IMR-90 (cell line): ENCODE measurements at regions not wholly inside any gene's neighbourhood (a gene's known extent, or its start where the extent isn't known, plus 50 kb on each side); places are given as distances from the start of the nearest gene placed in this dataset.

ENCODE experiments used
- ATAC-seq: fragments of 200-7000 bp; cut with Tn5 transposase; 2 replicates; pipeline ENCODE4 v1.9.1; 2020; ENCODE audit warnings: low read depth, mild to moderate bottlenecking, moderate library complexity
- BruUV-seq: library from RNA; stranded (reverse); fragments of 400-500 nt; replicated peaks from 2 replicates; lab custom pipeline; 2021; lab: Mats Ljungman, UMichigan
- CTCF ChIA-PET: fragments of 300-600 bp; formaldehyde crosslinking; extraction: SDS; loops from one replicate; lab custom pipeline; 2021; ENCODE audit warnings: antibody characterized with exemption; lab: Yijun Ruan, JAX
- POLR2A ChIA-PET: fragments of 300-600 bp; sonication (Branson Sonifier 250); formaldehyde crosslinking; loops from one replicate; lab custom pipeline; 2022; ENCODE audit warnings: antibody characterized with exemption; ENCODE audit not compliant: unreplicated experiment; lab: Charles Lee
- DNase-seq: peaks from one replicate; pipeline ENCODE4 v3.0.0; 2013
- H2AFZ ChIP-seq: replicated peaks from 2 replicates; pipeline ENCODE3; 2013; ENCODE audit warnings: low read length, mild to moderate bottlenecking; ENCODE audit not compliant: poor library complexity
- H2AK5ac ChIP-seq: 2 replicates; pipeline ENCODE4 v1.6.1; 2013; ENCODE audit warnings: low read depth, low read length, inconsistent platforms
- H2AK9ac ChIP-seq: replicated peaks from 2 replicates; pipeline ENCODE3; 2013; ENCODE audit warnings: mild to moderate bottlenecking, low read depth, low read length, moderate library complexity; ENCODE audit not compliant: poor library complexity
- H2BK120ac ChIP-seq: 2 replicates; pipeline ENCODE4 v1.6.1; 2013; ENCODE audit warnings: low read depth, low read length, inconsistent platforms
- H2BK15ac ChIP-seq: 3 replicates; pipeline ENCODE4 v1.6.1; 2013; ENCODE audit warnings: low read depth, low read length, inconsistent platforms
- H2BK20ac ChIP-seq: 2 replicates; pipeline ENCODE4 v1.6.1; 2013; ENCODE audit warnings: low read depth, mild to moderate bottlenecking, inconsistent platforms, low read length, moderate library complexity
- H2BK5ac ChIP-seq: 2 replicates; pipeline ENCODE4 v1.6.1; 2013; ENCODE audit warnings: mild to moderate bottlenecking, low read depth, low read length, inconsistent platforms; ENCODE audit not compliant: poor library complexity, severe bottlenecking
- H3K14ac ChIP-seq: replicated peaks from 2 replicates; pipeline ENCODE4 v1.6.1; 2013; ENCODE audit warnings: low read depth, low read length, inconsistent platforms
- H3K18ac ChIP-seq: 2 replicates; pipeline ENCODE4 v1.6.1; 2013; ENCODE audit warnings: low read depth, low read length, control low read depth
- H3K23ac ChIP-seq: 2 replicates; pipeline ENCODE4 v1.6.1; 2013; ENCODE audit warnings: low read depth, low read length, inconsistent platforms
- H3K27ac ChIP-seq: 2 replicates; pipeline ENCODE4 v1.5.1; 2013; ENCODE audit warnings: mild to moderate bottlenecking, control low read depth, low read length; ENCODE audit not compliant: insufficient read depth
- H3K27me3 ChIP-seq: 2 replicates; pipeline ENCODE4 v1.6.1; 2013; ENCODE audit warnings: low read length; ENCODE audit not compliant: control insufficient read depth, insufficient read depth
- H3K36me3 ChIP-seq: 2 replicates; pipeline ENCODE4 v1.6.1; 2013; ENCODE audit warnings: low read length, mixed read lengths; ENCODE audit not compliant: control insufficient read depth, insufficient read depth
- H3K4ac ChIP-seq: 2 replicates; pipeline ENCODE4 v1.6.1; 2013; ENCODE audit warnings: low read depth, low read length, inconsistent platforms
- H3K4me1 ChIP-seq: 2 replicates; pipeline ENCODE4 v1.6.1; 2013; ENCODE audit warnings: low read length, mixed read lengths; ENCODE audit not compliant: control insufficient read depth, insufficient read depth
- H3K4me2 ChIP-seq: 2 replicates; pipeline ENCODE4 v1.6.1; 2013; ENCODE audit warnings: low read depth, mild to moderate bottlenecking, control low read depth, low read length, moderate library complexity
- H3K4me3 ChIP-seq: 2 replicates; pipeline ENCODE4 v1.5.1; 2013; ENCODE audit warnings: low read depth, mild to moderate bottlenecking, control low read depth, low read length, moderate library complexity; ENCODE audit not compliant: insufficient read depth
- H3K56ac ChIP-seq: 2 replicates; pipeline ENCODE4 v1.6.1; 2013; ENCODE audit warnings: low read length, inconsistent platforms; ENCODE audit not compliant: insufficient read depth; ENCODE audit errors: extremely low read depth
- H3K79me1 ChIP-seq, 2 experiments: 2 replicates each; pipeline ENCODE4 v1.6.1; 2013; ENCODE audit warnings: low read length in 2 of 2, inconsistent platforms in 1 of 2, low read depth in 1 of 2
- H3K9ac ChIP-seq: 2 replicates; pipeline ENCODE4 v1.6.1; 2013; ENCODE audit warnings: low read depth, low read length, control low read depth
- H3K9me1 ChIP-seq: 2 replicates; pipeline ENCODE4 v1.6.1; 2013; ENCODE audit warnings: low read length, inconsistent platforms; ENCODE audit not compliant: insufficient read depth
- H3K9me3 ChIP-seq: 2 replicates; pipeline ENCODE4 v1.6.1; 2013; ENCODE audit warnings: low read length; ENCODE audit not compliant: control insufficient read depth, insufficient read depth
- H4K20me1 ChIP-seq: 2 replicates; pipeline ENCODE4 v1.6.1; 2013; ENCODE audit warnings: low read length, inconsistent platforms; ENCODE audit not compliant: insufficient read depth
- H4K5ac ChIP-seq: 2 replicates; pipeline ENCODE4 v1.6.1; 2013; ENCODE audit warnings: mild to moderate bottlenecking, low read depth, low read length, control low read depth
- H4K8ac ChIP-seq, 2 experiments: 2 replicates each; pipeline ENCODE4 v1.6.1; 2013; ENCODE audit warnings: low read depth in 2 of 2, low read length in 2 of 2, control low read depth in 1 of 2, inconsistent platforms in 1 of 2
- H4K91ac ChIP-seq: 2 replicates; pipeline ENCODE4 v1.6.1; 2013; ENCODE audit warnings: low read depth, low read length, inconsistent platforms; ENCODE audit not compliant: insufficient read depth
- CEBPB ChIP-seq: IDR thresholded peaks from 2 replicates; pipeline ENCODE4 v1.6.1; 2012; ENCODE audit warnings: low read depth, low read length, improper control_type of control experiment
- CHD1 ChIP-seq: IDR thresholded peaks from 2 replicates; pipeline ENCODE4 v1.6.1; 2012; ENCODE audit warnings: low read depth, low read length, improper control_type of control experiment
- CTCF ChIP-seq: conservative IDR thresholded peaks from 2 replicates; pipeline ENCODE4 v1.5.1; 2012; ENCODE audit warnings: mild to moderate bottlenecking, low read depth, low read length, improper control_type of control experiment
- ELK1 ChIP-seq: fragments of 150-350 bp; IDR thresholded peaks from 2 replicates; pipeline ENCODE4 v1.6.1; 2016; ENCODE audit warnings: low read depth, mild to moderate bottlenecking, low read length, moderate library complexity, borderline replicate concordance
- MAFK ChIP-seq: IDR thresholded peaks from 2 replicates; pipeline ENCODE4 v1.6.1; 2012; ENCODE audit warnings: low read depth, low read length, improper control_type of control experiment
- MXI1 ChIP-seq: IDR thresholded peaks from 2 replicates; pipeline ENCODE4 v1.6.1; 2012; ENCODE audit warnings: low read depth, mild to moderate bottlenecking, low read length, moderate library complexity, borderline replicate concordance
- NFE2L2 ChIP-seq: fragments of 150-350 bp; IDR thresholded peaks from 2 replicates; pipeline ENCODE4 v1.6.1; 2016; ENCODE audit warnings: low read depth, mild to moderate bottlenecking, low read length
- POLR2A ChIP-seq: IDR thresholded peaks from 2 replicates; pipeline ENCODE4 v1.6.1; 2012; ENCODE audit warnings: mild to moderate bottlenecking, low read depth, low read length
- RAD21 ChIP-seq: IDR thresholded peaks from 2 replicates; pipeline ENCODE4 v1.6.1; 2012; ENCODE audit warnings: low read length, improper control_type of control experiment
- RFX5 ChIP-seq: IDR thresholded peaks from 2 replicates; pipeline ENCODE4 v1.8.0; 2012; ENCODE audit warnings: low read depth, mild to moderate bottlenecking, low read length, moderate library complexity
- SMC3 ChIP-seq: fragments of 150-350 bp; IDR thresholded peaks from 2 replicates; pipeline ENCODE4 v1.6.1; 2016; ENCODE audit warnings: low read depth, mild to moderate bottlenecking, antibody characterized with exemption, low read length, moderate library complexity
- USF2 ChIP-seq: fragments of 150-350 bp; IDR thresholded peaks from 2 replicates; pipeline ENCODE4 v1.6.1; 2017; ENCODE audit warnings: mild to moderate bottlenecking, antibody characterized with exemption, low read length, low read depth
- WGBS, 2 experiments: methylation state at CpG; one replicate each; pipeline versions ENCODE4 v1.1.5 to v1.1.7; 2013; ENCODE audit warnings: missing lambda C conversion rate in 2 of 2; ENCODE audit not compliant: insufficient read length in 1 of 2; ENCODE audit errors: extremely low coverage in 2 of 2; 5-methylcytosine and 5-hydroxymethylcytosine counted together
- dilution Hi-C: fragments of 300-500 bp; cut with HindIII; formaldehyde crosslinking; loops from one replicate; pipeline ENCODE4 v1.14.3; 2018; ENCODE audit warnings: low sequenced_read_pairs; ENCODE audit not compliant: unreplicated experiment
- in situ Hi-C: fragments of 300-500 bp; cut with MboI; formaldehyde crosslinking; loops from 3 replicates; pipeline ENCODE4 v1.14.3; 2019; ENCODE audit warnings: low sequenced_read_pairs, inconsistent platforms, mixed read lengths
- intact Hi-C: fragments of 100-400 bp; cut with micrococcal nuclease; formaldehyde crosslinking; loops from 2 replicates; pipeline ENCODE4 v1.10.0; 2022

- no peak overlapping the region for H3K56ac ChIP-seq
- H3K27ac ChIP-seq, result no peak overlapping the region
- no peak overlapping the region for H3K14ac ChIP-seq
- no peaks in the 10 kb centered on the region for H3K36me3 ChIP-seq
- ChIA-PET POLR2A (no interaction called here), CTCF (no interaction called here)
- no peak overlapping the region for H2BK15ac ChIP-seq
- WGBS, 2 experiments, result no CpG with 5 or more reads among the region's 2 CpGs
- no peak overlapping the region for H3K23ac ChIP-seq
- H4K8ac ChIP-seq, result no peak overlapping the region
- H4K5ac ChIP-seq, result no peak overlapping the region
- H3K4me2 ChIP-seq, result no peak overlapping the region
- no peak overlapping the region for H2AK5ac ChIP-seq
- in situ Hi-C loops (no loop called here), dilution Hi-C loops (no loop called here), intact Hi-C loops (no loop called here)
- no peak overlapping the region for H2BK5ac ChIP-seq
- no peak overlapping the region for H2BK120ac ChIP-seq
- DNase-seq (no peak), ATAC-seq (no peak)
- no peak overlapping the region for H2AFZ ChIP-seq
- TF ChIP-seq ELK1, result no peak
- no peak for TF ChIP-seq USF2
- TF ChIP-seq CTCF, result no peak
- TF ChIP-seq NFE2L2, result no peak
- no peak for TF ChIP-seq RFX5
- TF ChIP-seq RAD21, result no peak
- no peak for TF ChIP-seq MXI1
- no peak for TF ChIP-seq SMC3
- no peak for TF ChIP-seq MAFK
- TF ChIP-seq CHD1, result no peak
- TF ChIP-seq POLR2A, result no peak
- TF ChIP-seq CEBPB, result no peak
- H3K4ac ChIP-seq, result no peak overlapping the region
- no peaks in the 10 kb centered on the region for H3K9me1 ChIP-seq
- no peaks in the 10 kb centered on the region for H3K27me3 ChIP-seq
- no peak overlapping the region for H3K9ac ChIP-seq
- peaks cover 25% of the 10 kb centered on the region for H3K9me3 ChIP-seq
- no peaks in the 10 kb centered on the region for H3K4me1 ChIP-seq
- no peak overlapping the region for H2AK9ac ChIP-seq
- BruUV-seq, result no TSS peak
- H4K20me1 ChIP-seq, result no peaks in the 10 kb centered on the region
- no peak overlapping the region for H3K18ac ChIP-seq
- H3K4me3 ChIP-seq, result no peak overlapping the region
- no peak overlapping the region for H4K91ac ChIP-seq
- H3K79me1 ChIP-seq, result no peaks in the 10 kb centered on the region
- H2BK20ac ChIP-seq, result no peak overlapping the region
Observed at GRCh38 chr17:11002417-11002816, 164.5 kb upstream of the PIRT start.
